HL-60 (cell line): ENCODE measurements at regions not wholly inside any gene's neighbourhood (a gene's known extent, or its start where the extent isn't known, plus 50 kb on each side); places are given as distances from the start of the nearest gene placed in this dataset.

Source experiments
- CTCF ChIP-seq: IDR thresholded peaks from one replicate; pipeline ENCODE4 v1.5.1; 2011; ENCODE audit warnings: low read length, control low read depth, inconsistent platforms; ENCODE audit not compliant: insufficient read depth
- GABPA ChIP-seq: IDR thresholded peaks from 2 replicates; pipeline ENCODE4 v1.6.1; 2012; ENCODE audit warnings: low read depth
- POLR2AphosphoS5 ChIP-seq: IDR thresholded peaks from 2 replicates; pipeline ENCODE4 v1.6.1; 2012; ENCODE audit warnings: low read depth
- REST ChIP-seq: IDR thresholded peaks from 2 replicates; pipeline ENCODE4 v1.6.1; 2012; ENCODE audit warnings: low read depth; ENCODE audit not compliant: insufficient replicate concordance

GRCh38 chr14:104238424-104239184 lies 100.2 kb downstream of the KIF26A start:
- TF ChIP-seq CTCF, result no peak
- TF ChIP-seq POLR2AphosphoS5, result no peak
- TF ChIP-seq REST, result no peak
- TF ChIP-seq GABPA, result no peak
